ENCODE measurements at regions not wholly inside any gene's neighbourhood (a gene's known extent, or its start where the extent isn't known, plus 50 kb on each side); places are given as distances from the start of the nearest gene placed in this dataset.

GRCh38 chr15:39205506-39206371 is 375.1 kb upstream of the THBS1 start:
- TF ChIP-seq, protein P1, sequence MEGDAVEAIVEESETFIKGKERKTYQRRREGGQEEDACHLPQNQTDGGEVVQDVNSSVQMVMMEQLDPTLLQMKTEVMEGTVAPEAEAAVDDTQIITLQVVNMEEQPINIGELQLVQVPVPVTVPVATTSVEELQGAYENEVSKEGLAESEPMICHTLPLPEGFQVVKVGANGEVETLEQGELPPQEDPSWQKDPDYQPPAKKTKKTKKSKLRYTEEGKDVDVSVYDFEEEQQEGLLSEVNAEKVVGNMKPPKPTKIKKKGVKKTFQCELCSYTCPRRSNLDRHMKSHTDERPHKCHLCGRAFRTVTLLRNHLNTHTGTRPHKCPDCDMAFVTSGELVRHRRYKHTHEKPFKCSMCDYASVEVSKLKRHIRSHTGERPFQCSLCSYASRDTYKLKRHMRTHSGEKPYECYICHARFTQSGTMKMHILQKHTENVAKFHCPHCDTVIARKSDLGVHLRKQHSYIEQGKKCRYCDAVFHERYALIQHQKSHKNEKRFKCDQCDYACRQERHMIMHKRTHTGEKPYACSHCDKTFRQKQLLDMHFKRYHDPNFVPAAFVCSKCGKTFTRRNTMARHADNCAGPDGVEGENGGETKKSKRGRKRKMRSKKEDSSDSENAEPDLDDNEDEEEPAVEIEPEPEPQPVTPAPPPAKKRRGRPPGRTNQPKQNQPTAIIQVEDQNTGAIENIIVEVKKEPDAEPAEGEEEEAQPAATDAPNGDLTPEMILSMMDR (IDR thresholded peaks at IDR 0.05; ENCODE audit: low read length): no peak
- no peak for TF ChIP-seq EZH2 (IDR thresholded peaks at IDR 0.05; ENCODE audit: borderline replicate concordance, low read length)
